H1 (cell line): ENCODE measurements at regions not wholly inside any gene's neighbourhood (a gene's known extent, or its start where the extent isn't known, plus 50 kb on each side); places are given as distances from the start of the nearest gene placed in this dataset.

ENCODE experiments used
- CTCF ChIA-PET: fragments of 300-600 bp; sonication (Branson Sonifier 250); formaldehyde crosslinking; loops from one replicate; lab custom pipeline; 2021; ENCODE audit not compliant: partially characterized antibody; lab: Charles Lee
- POLR2A ChIA-PET: fragments of 300-600 bp; sonication (Branson Sonifier 250); formaldehyde crosslinking; loops from one replicate; lab custom pipeline; 2021; ENCODE audit warnings: inconsistent platforms; ENCODE audit not compliant: partially characterized antibody; lab: Charles Lee
- DNase-seq, 2 experiments: peaks; one replicate each; pipeline versions ENCODE4 v3.0.0 to v3.0.0-alpha.2; 2010 to 2022; ENCODE audit warnings: low spot score in 2 of 2, low read depth in 1 of 2, mixed read lengths in 1 of 2
- FAIRE-seq: peaks from 2 replicates; lab custom pipeline; 2011; peaks lifted over from hg19 to GRCh38; lab: Jason Lieb, UNC
- H2AFZ ChIP-seq: 2 replicates; pipeline ENCODE4 v1.8.1; 2012; ENCODE audit warnings: low read length, inconsistent platforms
- H2AK5ac ChIP-seq: 2 replicates; pipeline ENCODE4 v1.6.1; 2013; ENCODE audit warnings: low read depth, low read length
- H2BK120ac ChIP-seq: replicated peaks from 2 replicates; pipeline ENCODE3; 2013; ENCODE audit warnings: low read depth, low read length, inconsistent platforms
- H2BK12ac ChIP-seq: 2 replicates; pipeline ENCODE4 v1.6.1; 2013; ENCODE audit warnings: low read depth, low read length
- H2BK15ac ChIP-seq: 2 replicates; pipeline ENCODE4 v1.6.1; 2013; ENCODE audit warnings: low read length
- H2BK20ac ChIP-seq: 2 replicates; pipeline ENCODE4 v1.6.1; 2013; ENCODE audit warnings: low read length
- H2BK5ac ChIP-seq: 2 replicates; pipeline ENCODE4 v1.6.1; 2013; ENCODE audit warnings: low read depth, low read length
- H3K14ac ChIP-seq: 2 replicates; pipeline ENCODE4 v1.6.1; 2013; ENCODE audit warnings: inconsistent platforms; ENCODE audit not compliant: insufficient read length
- H3K18ac ChIP-seq: 2 replicates; pipeline ENCODE4 v1.6.1; 2013; ENCODE audit warnings: low read length; ENCODE audit errors: extremely low read depth
- H3K23ac ChIP-seq: 2 replicates; pipeline ENCODE4 v1.6.1; 2013; ENCODE audit warnings: inconsistent platforms; ENCODE audit not compliant: insufficient read length
- H3K23me2 ChIP-seq: 2 replicates; pipeline ENCODE4 v1.6.1; 2013; ENCODE audit warnings: low read depth, low read length
- H3K27ac ChIP-seq: 2 replicates; pipeline ENCODE4 v1.6.1; 2011; ENCODE audit warnings: low read depth, low read length, inconsistent platforms
- H3K27me3 ChIP-seq, 4 experiments: replicated peaks in 1 of 4; 1 replicate in 1 of 4; 2 replicates in 3 of 4; pipeline versions ENCODE4 v1.6.1 to v1.8.1; 2011 to 2013; ENCODE audit warnings: low read length in 3 of 4, mild to moderate bottlenecking in 3 of 4, inconsistent platforms in 2 of 4, mixed read lengths in 2 of 4, moderate library complexity in 1 of 4; ENCODE audit not compliant: control insufficient read depth in 3 of 4, insufficient read depth in 3 of 4; ENCODE audit errors: extremely low read depth in 1 of 4
- H3K36me3 ChIP-seq, 4 experiments: 2 replicates each; pipeline versions ENCODE4 v1.6.1 to v1.8.1; 2011 to 2013; ENCODE audit warnings: mild to moderate bottlenecking in 4 of 4, low read length in 3 of 4, moderate library complexity in 2 of 4, control low read depth in 1 of 4, inconsistent platforms in 1 of 4; ENCODE audit not compliant: insufficient read depth in 4 of 4, control insufficient read depth in 2 of 4
- H3K4ac ChIP-seq: replicated peaks from 2 replicates; pipeline ENCODE3; 2013; ENCODE audit warnings: low read length, low read depth, mixed read lengths, inconsistent platforms; ENCODE audit not compliant: insufficient read length
- H3K4me1 ChIP-seq, 4 experiments: replicated peaks in 1 of 4; 1 replicate in 1 of 4; 2 replicates in 3 of 4; pipeline versions ENCODE4 v1.6.1 to v1.8.1; 2011 to 2013; ENCODE audit warnings: low read length in 3 of 4, inconsistent platforms in 2 of 4, mixed read lengths in 1 of 4; ENCODE audit not compliant: insufficient read depth in 4 of 4, control insufficient read depth in 3 of 4
- H3K4me2 ChIP-seq, 2 experiments: 2 replicates each; pipeline versions ENCODE4 v1.6.1 to v1.8.1; 2011 to 2013; ENCODE audit warnings: low read depth in 2 of 2, low read length in 2 of 2, control low read depth in 1 of 2, inconsistent platforms in 1 of 2, mild to moderate bottlenecking in 1 of 2; ENCODE audit not compliant: insufficient read depth in 1 of 2
- H3K4me3 ChIP-seq, 4 experiments: fragments of 200-600, 300-600 bp in 1 of 4; sonication (generic), shearing (Covaris generic), sonication (Bioruptor Twin) in 1 of 4; 2 replicates each; pipeline versions ENCODE4 v1.5.1 to v1.8.1; 2011 to 2016; ENCODE audit warnings: low read length in 4 of 4, low read depth in 3 of 4, control low read depth in 2 of 4, inconsistent platforms in 2 of 4, mild to moderate bottlenecking in 2 of 4, mixed read lengths in 1 of 4, moderate library complexity in 1 of 4; ENCODE audit not compliant: insufficient read depth in 2 of 4; ENCODE audit errors: extremely low read depth in 1 of 4
- H3K56ac ChIP-seq: replicated peaks from 2 replicates; pipeline ENCODE3; 2013; ENCODE audit warnings: low read depth, mild to moderate bottlenecking, mixed read lengths, low read length, inconsistent platforms; ENCODE audit not compliant: insufficient read length
- H3K79me1 ChIP-seq: 2 replicates; pipeline ENCODE4 v1.6.1; 2013; ENCODE audit warnings: low read depth, low read length, control low read depth
- H3K79me2 ChIP-seq, 2 experiments: 2 replicates each; pipeline versions ENCODE4 v1.6.1 to v1.8.1; 2012 to 2013; ENCODE audit warnings: low read length in 2 of 2, mild to moderate bottlenecking in 2 of 2, inconsistent platforms in 1 of 2; ENCODE audit not compliant: insufficient read depth in 2 of 2, control insufficient read depth in 1 of 2
- H3K9ac ChIP-seq, 4 experiments: replicated peaks in 1 of 4; 1 replicate in 1 of 4; 2 replicates in 3 of 4; pipeline versions ENCODE4 v1.6.1 to v1.8.1; 2011 to 2013; ENCODE audit warnings: low read depth in 3 of 4, low read length in 3 of 4, control low read depth in 2 of 4, mild to moderate bottlenecking in 2 of 4, moderate library complexity in 2 of 4, inconsistent platforms in 1 of 4; ENCODE audit errors: extremely low read depth in 1 of 4
- H3K9me3 ChIP-seq, 2 experiments: 2 replicates each; pipeline versions ENCODE4 v1.6.1 to v1.8.1; 2012 to 2013; ENCODE audit warnings: mild to moderate bottlenecking in 2 of 2, moderate library complexity in 2 of 2, control low read depth in 1 of 2, inconsistent platforms in 1 of 2, low read depth in 1 of 2, low read length in 1 of 2, mixed read lengths in 1 of 2; ENCODE audit not compliant: insufficient read depth in 2 of 2
- H4K20me1 ChIP-seq, 2 experiments: replicated peaks in 1 of 2; 2 replicates each; pipeline versions ENCODE3 to v1.8.1; 2011 to 2013; ENCODE audit warnings: inconsistent platforms in 2 of 2, low read length in 2 of 2, mild to moderate bottlenecking in 1 of 2; ENCODE audit not compliant: insufficient read depth in 2 of 2, control insufficient read depth in 1 of 2
- H4K5ac ChIP-seq: 2 replicates; pipeline ENCODE4 v1.6.1; 2013; ENCODE audit warnings: low read length, low read depth, mixed read lengths, inconsistent platforms; ENCODE audit not compliant: insufficient read length
- H4K8ac ChIP-seq: 2 replicates; pipeline ENCODE4 v1.8.0; 2013; ENCODE audit warnings: mild to moderate bottlenecking, moderate library complexity, low read length, inconsistent platforms; ENCODE audit not compliant: insufficient read depth; ENCODE audit errors: extremely low read depth
- H4K91ac ChIP-seq: replicated peaks from 2 replicates; pipeline ENCODE3; 2013; ENCODE audit warnings: low read length, mixed read lengths, inconsistent platforms; ENCODE audit not compliant: insufficient read length
- BACH1 ChIP-seq: IDR thresholded peaks from 2 replicates; pipeline ENCODE4 v1.6.1; 2012; ENCODE audit warnings: low read length, improper control_type of control experiment
- CBX5 ChIP-seq: fragments of 300-800, 300-1000 bp; sonication (generic); IDR thresholded peaks from 2 replicates; pipeline ENCODE4 v1.7.1; 2016; ENCODE audit warnings: antibody characterized with exemption, low read length, low read depth
- FOSL1 ChIP-seq: IDR thresholded peaks from 2 replicates; pipeline ENCODE4 v1.6.1; 2011; ENCODE audit warnings: mild to moderate bottlenecking, low read depth, low read length, moderate library complexity; ENCODE audit not compliant: insufficient read depth
- JUND ChIP-seq: IDR thresholded peaks from 2 replicates; pipeline ENCODE4 v1.6.1; 2011; ENCODE audit warnings: mild to moderate bottlenecking, improper control_type of control experiment, low read length
- NRF1 ChIP-seq: IDR thresholded peaks from 2 replicates; pipeline ENCODE4 v1.6.1; 2011; ENCODE audit warnings: mild to moderate bottlenecking, low read depth, low read length, improper control_type of control experiment
- SAP30 ChIP-seq: fragments of 300-600 bp; sonication (generic); IDR thresholded peaks from 2 replicates; pipeline ENCODE4 v1.7.1; 2012; ENCODE audit warnings: low read length, moderate library complexity, mild to moderate bottlenecking, inconsistent platforms; ENCODE audit not compliant: insufficient read depth, insufficient replicate concordance
- TEAD4 ChIP-seq: IDR thresholded peaks from 2 replicates; pipeline ENCODE4 v1.6.1; 2012; ENCODE audit warnings: low read depth, low read length, inconsistent platforms, mixed read lengths
- YY1 ChIP-seq: IDR thresholded peaks from 2 replicates; pipeline ENCODE4 v1.6.1; 2011; ENCODE audit warnings: low read depth, mild to moderate bottlenecking, low read length
- WGBS, 2 experiments: shearing (Covaris generic) in 1 of 2; methylation state at CpG; one replicate each; pipeline versions ENCODE4 v1.1.6 to v1.1.7; 2013 to 2015; ENCODE audit warnings: low lambda C conversion rate in 2 of 2, mixed read lengths in 2 of 2, inconsistent platforms in 1 of 2, low coverage in 1 of 2, missing lambda C conversion rate in 1 of 2; ENCODE audit not compliant: insufficient replicate concordance in 2 of 2, insufficient coverage in 1 of 2, insufficient read length in 1 of 2; ENCODE audit errors: extremely low coverage in 1 of 2, missing lambda C conversion rate in 1 of 2; 5-methylcytosine and 5-hydroxymethylcytosine counted together

DNA sequence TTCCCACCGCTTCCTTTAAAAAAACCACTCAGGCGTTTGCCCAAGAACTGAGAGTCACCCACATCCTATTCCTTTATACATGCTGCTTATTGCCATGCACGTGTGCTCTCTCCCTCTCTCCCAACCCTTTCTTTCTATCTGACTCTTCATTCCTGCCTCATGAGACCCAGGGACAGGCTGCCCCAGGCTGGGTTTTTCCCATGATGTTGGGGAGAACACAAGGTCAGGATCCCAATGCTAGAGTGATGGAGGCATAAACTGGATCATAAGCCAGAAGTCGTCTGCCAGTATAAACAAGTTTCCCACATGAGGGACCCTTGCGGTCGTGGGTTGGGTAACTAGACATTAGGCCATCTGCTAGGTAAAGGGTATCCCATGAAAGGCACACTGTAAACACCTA, 64.9 kb downstream of the CD2 start:
- Histone ChIP-seq H3K18ac (no peak overlapping the region), H2BK12ac (no peak overlapping the region), H3K23me2 (no peaks in the 10 kb centered on the region), H3K23ac (no peak overlapping the region), H3K9me3 (no peaks in the 10 kb centered on the region), H3K36me3 (no peaks in the 10 kb centered on the region), H2BK5ac (no peak overlapping the region), H2AK5ac (no peak overlapping the region), H3K79me2 (no peaks in the 10 kb centered on the region), H3K27me3 (no peaks in the 10 kb centered on the region), H2BK15ac (no peak overlapping the region), H3K4me3 (no peak overlapping the region), H4K8ac (no peak overlapping the region), H3K27ac (no peak overlapping the region), H2AFZ (no peak overlapping the region), H3K9ac (no peak overlapping the region), H4K20me1 (no peaks in the 10 kb centered on the region), H3K4ac (no peak overlapping the region), H4K5ac (no peak overlapping the region), H3K14ac (no peak overlapping the region), H3K56ac (no peak overlapping the region), H3K4me1 (no peaks in the 10 kb centered on the region), H3K79me1 (no peaks in the 10 kb centered on the region), H2BK120ac (no peak overlapping the region), H3K4me2 (no peak overlapping the region), H4K91ac (no peak overlapping the region), H2BK20ac (no peak overlapping the region)
- WGBS, 2 experiments, result 86% methylated on average over 6 of the region's 6 CpGs; no CpG with 5 or more reads in 1 of the 2 experiments
- no peak for TF ChIP-seq JUND
- no peak for TF ChIP-seq BACH1
- TF ChIP-seq TEAD4, result no peak
- no peak for TF ChIP-seq YY1
- no peak for TF ChIP-seq SAP30
- TF ChIP-seq FOSL1, result no peak
- no peak for TF ChIP-seq CBX5
- TF ChIP-seq NRF1, result no peak
- no peak for DNase-seq
- FAIRE-seq, result no peak
- POLR2A ChIA-PET, result no interaction called here
- CTCF ChIA-PET, result interaction anchor here (0.6 to 1.5 kb wide), 4 partner anchors 11 to 116 kb away, joined by 3 to 5 read pairs (median 4); no protein-coding TSS in a partner anchor
